H9 (cell line): ENCODE measurements at regions not wholly inside any gene's neighbourhood (a gene's known extent, or its start where the extent isn't known, plus 50 kb on each side); places are given as distances from the start of the nearest gene placed in this dataset.
A peak's percentile ranks its signal among the peaks of the same experiment; 100 is the strongest.

Experiments
- DNase-seq: peaks from one replicate; pipeline ENCODE4 v3.0.0-alpha.2; 2017
- H2AFZ ChIP-seq: one replicate; pipeline ENCODE4 v1.6.1; 2013; ENCODE audit warnings: mild to moderate bottlenecking, low read length, control low read depth, moderate library complexity
- H2AK5ac ChIP-seq: 2 replicates; pipeline ENCODE4 v1.6.1; 2013; ENCODE audit warnings: low read length, control low read depth, mixed read lengths; ENCODE audit not compliant: insufficient read length
- H2BK120ac ChIP-seq: one replicate; pipeline ENCODE4 v1.6.1; 2013; ENCODE audit warnings: low read depth, mild to moderate bottlenecking, low read length, control low read depth, inconsistent platforms; ENCODE audit not compliant: poor library complexity, severe bottlenecking
- H2BK12ac ChIP-seq: 2 replicates; pipeline ENCODE4 v1.6.1; 2013; ENCODE audit warnings: low read length, control low read depth, mixed read lengths, low read depth; ENCODE audit not compliant: insufficient read length
- H2BK15ac ChIP-seq: 2 replicates; pipeline ENCODE4 v1.6.1; 2013; ENCODE audit warnings: low read depth, low read length, control low read depth
- H2BK20ac ChIP-seq: one replicate; pipeline ENCODE4 v1.6.1; 2013; ENCODE audit warnings: low read depth, mild to moderate bottlenecking, low read length, control low read depth, inconsistent platforms; ENCODE audit not compliant: poor library complexity, severe bottlenecking
- H2BK5ac ChIP-seq: 2 replicates; pipeline ENCODE4 v1.6.1; 2013; ENCODE audit warnings: low read length, control low read depth, mixed read lengths; ENCODE audit not compliant: insufficient read length
- H3K14ac ChIP-seq: 2 replicates; pipeline ENCODE4 v1.6.1; 2013; ENCODE audit warnings: low read length, control low read depth; ENCODE audit not compliant: insufficient read depth
- H3K18ac ChIP-seq: 2 replicates; pipeline ENCODE4 v1.6.1; 2013; ENCODE audit warnings: low read depth, mild to moderate bottlenecking, mixed read lengths, low read length, control low read depth; ENCODE audit not compliant: insufficient read length
- H3K23ac ChIP-seq: 2 replicates; pipeline ENCODE4 v1.6.1; 2013; ENCODE audit warnings: low read length, control low read depth, mixed read lengths, low read depth; ENCODE audit not compliant: insufficient read length
- H3K23me2 ChIP-seq: 2 replicates; pipeline ENCODE4 v1.6.1; 2013; ENCODE audit warnings: low read depth, mild to moderate bottlenecking, mixed read lengths, low read length, control low read depth; ENCODE audit not compliant: insufficient read length, poor library complexity, severe bottlenecking
- H3K27ac ChIP-seq: 2 replicates; pipeline ENCODE4 v1.5.1; 2013; ENCODE audit warnings: low read length, control low read depth, mixed read lengths, low read depth; ENCODE audit not compliant: insufficient read length
- H3K27me3 ChIP-seq: 2 replicates; pipeline ENCODE4 v1.6.1; 2013; ENCODE audit warnings: low read length, control low read depth, inconsistent platforms; ENCODE audit not compliant: insufficient read depth
- H3K4ac ChIP-seq: 2 replicates; pipeline ENCODE4 v1.6.1; 2013; ENCODE audit warnings: low read depth, mild to moderate bottlenecking, control low read depth, inconsistent platforms, low read length, moderate library complexity
- H3K4me1 ChIP-seq: 2 replicates; pipeline ENCODE4 v1.6.1; 2013; ENCODE audit warnings: low read length, control low read depth, inconsistent platforms; ENCODE audit not compliant: insufficient read depth
- H3K4me2 ChIP-seq: 2 replicates; pipeline ENCODE4 v1.6.1; 2013; ENCODE audit warnings: low read length, control low read depth, mixed read lengths; ENCODE audit not compliant: insufficient read length, insufficient read depth
- H3K56ac ChIP-seq: 2 replicates; pipeline ENCODE4 v1.6.1; 2013; ENCODE audit warnings: low read depth, mild to moderate bottlenecking, mixed read lengths, low read length, control low read depth; ENCODE audit not compliant: insufficient read length
- H3K79me1 ChIP-seq: 2 replicates; pipeline ENCODE4 v1.6.1; 2013; ENCODE audit warnings: low read depth, mild to moderate bottlenecking, moderate library complexity, low read length, control low read depth, inconsistent platforms; ENCODE audit not compliant: insufficient read depth, poor library complexity, severe bottlenecking
- H3K79me2 ChIP-seq: 2 replicates; pipeline ENCODE4 v1.6.1; 2013; ENCODE audit warnings: low read length, control low read depth, inconsistent platforms; ENCODE audit not compliant: insufficient read depth
- H3K9ac ChIP-seq: 2 replicates; pipeline ENCODE4 v1.6.1; 2013; ENCODE audit warnings: low read length, control low read depth, mixed read lengths; ENCODE audit not compliant: insufficient read length; ENCODE audit errors: extremely low read depth
- H3K9me3 ChIP-seq: one replicate; pipeline ENCODE4 v1.6.1; 2013; ENCODE audit warnings: low read depth, low read length, inconsistent platforms; ENCODE audit not compliant: control insufficient read depth
- H3T11ph ChIP-seq: one replicate; pipeline ENCODE4 v1.6.1; 2013; ENCODE audit warnings: mild to moderate bottlenecking, low read length, control low read depth, inconsistent platforms
- H4K20me1 ChIP-seq: one replicate; pipeline ENCODE4 v1.6.1; 2013; ENCODE audit not compliant: control insufficient read depth, insufficient read length, insufficient read depth
- H4K5ac ChIP-seq: 2 replicates; pipeline ENCODE4 v1.6.1; 2013; ENCODE audit warnings: low read depth, mild to moderate bottlenecking, mixed read lengths, low read length, control low read depth; ENCODE audit not compliant: insufficient read length
- H4K8ac ChIP-seq: replicated peaks from 2 replicates; pipeline ENCODE4 v1.6.1; 2013; ENCODE audit warnings: low read length, control low read depth, mixed read lengths, low read depth; ENCODE audit not compliant: insufficient read length
- H4K91ac ChIP-seq: 2 replicates; pipeline ENCODE4 v1.6.1; 2013; ENCODE audit warnings: low read depth, mild to moderate bottlenecking, moderate library complexity, mixed read lengths, low read length, control low read depth; ENCODE audit not compliant: insufficient read length
- H3K27ac Mint-ChIP-seq, 3 experiments: 2 replicates in 2 of 3; 3 replicates in 1 of 3; pipeline ENCODE4 v1.8.0; 2020 to 2021; ENCODE audit warnings: mixed read lengths in 3 of 3, mild to moderate bottlenecking in 1 of 3, moderate library complexity in 1 of 3
- H3K27me3 Mint-ChIP-seq: 2 replicates; pipeline ENCODE4 v1.8.0; 2021; ENCODE audit warnings: low read depth, mild to moderate bottlenecking, moderate library complexity, mixed read lengths
- H3K36me3 Mint-ChIP-seq, 3 experiments: 2 replicates in 2 of 3; 3 replicates in 1 of 3; pipeline ENCODE4 v1.8.0; 2020 to 2021; ENCODE audit warnings: low read depth in 3 of 3, mixed read lengths in 3 of 3; ENCODE audit not compliant: insufficient read depth in 1 of 3
- H3K4me1 Mint-ChIP-seq, 2 experiments: 2 replicates each; pipeline ENCODE4 v1.8.0; 2020; ENCODE audit warnings: mixed read lengths in 2 of 2
- H3K4me3 Mint-ChIP-seq, 2 experiments: 2 replicates in 1 of 2; 3 replicates in 1 of 2; pipeline ENCODE4 v1.8.0; 2020 to 2021; ENCODE audit warnings: mild to moderate bottlenecking in 2 of 2, mixed read lengths in 2 of 2, moderate library complexity in 1 of 2
- H3K9me3 Mint-ChIP-seq, 2 experiments: 2 replicates in 1 of 2; 3 replicates in 1 of 2; pipeline ENCODE4 v1.8.0; 2020; ENCODE audit warnings: mild to moderate bottlenecking in 2 of 2, mixed read lengths in 2 of 2, moderate library complexity in 1 of 2
- CTCF ChIP-seq: fragments of 200-600 bp; sonication (generic); conservative IDR thresholded peaks from 3 replicates; pipeline ENCODE4 v1.8.0; 2021; ENCODE audit warnings: antibody characterized with exemption, mild to moderate bottlenecking
- WGBS: extraction: QIAGEN DNeasy Blood & Tissue Kit; methylation state at CpG from one replicate; pipeline ENCODE4 v1.1.7; 2013; ENCODE audit warnings: missing lambda C conversion rate, low lambda C conversion rate, mixed read lengths; ENCODE audit not compliant: insufficient read length; ENCODE audit errors: extremely low coverage; 5-methylcytosine and 5-hydroxymethylcytosine counted together

- Mint-ChIP-seq H3K27ac (peak overlapping the region in 1 of 3 experiments; percentile 65; a peak in 1 of 7 replicates), H3K27me3 (no peaks in the 10 kb centered on the region), H3K9me3 (no peaks in the 10 kb centered on the region), H3K36me3 (no peaks in the 10 kb centered on the region; a peak in 1 of 7 replicates), H3K4me1 (peaks cover 28 to 44% of the 10 kb centered on the region in 2 experiments), H3K4me3 (no peak overlapping the region)
- Histone ChIP-seq H4K8ac (no peak overlapping the region), H3K4me1 (peaks cover 8% of the 10 kb centered on the region; the same call in 1 of the 2 replicates), H3K79me2 (no peaks in the 10 kb centered on the region), H3K79me1 (no peaks in the 10 kb centered on the region), H3K27ac (no peak overlapping the region), H4K91ac (no peak overlapping the region), H3K18ac (no peak overlapping the region), H3K4ac (no peak overlapping the region), H3K14ac (no peak overlapping the region), H3K23me2 (no peaks in the 10 kb centered on the region), H3K9me3 (no peaks in the 10 kb centered on the region), H4K5ac (no peak overlapping the region), H3T11ph (no peak overlapping the region), H3K27me3 (no peaks in the 10 kb centered on the region), H2AK5ac (no peak overlapping the region), H2BK120ac (no peak overlapping the region), H2AFZ (no peak overlapping the region), H2BK15ac (no peak overlapping the region), H3K23ac (no peak overlapping the region), H4K20me1 (no peaks in the 10 kb centered on the region), H2BK20ac (no peak overlapping the region), H2BK5ac (no peak overlapping the region), H3K4me2 (no peak overlapping the region), H3K56ac (no peak overlapping the region), H2BK12ac (no peak overlapping the region), H3K9ac (no peak overlapping the region)
- no CpG with 5 or more reads among the region's 3 CpGs for WGBS
- TF ChIP-seq CTCF = peak; percentile 39; the same call in 2 of the 3 replicates
- DNase-seq = no peak
Observed at GRCh38 chr3:168534761-168535160, 439.0 kb upstream of the GOLIM4 start.
